ENCODE measurements at regions not wholly inside any gene's neighbourhood (a gene's known extent, or its start where the extent isn't known, plus 50 kb on each side); places are given as distances from the start of the nearest gene placed in this dataset.

GRCh38 chr4:71151054-71151453, 157.6 kb downstream of the DCK start:
- DNase-seq (ENCODE audit: low read depth in 2 of 3, low spot score in 2 of 3): no peak

- DNase-seq (ENCODE audit: low read depth in 2 of 3, low spot score in 2 of 3): no peak
These were observed 163.2 kb downstream of the DCK start for GRCh38 chr4:71156616-71157015.

- no peak for DNase-seq (ENCODE audit: low read depth in 2 of 3, low spot score in 2 of 3)
These were observed 168.9 kb downstream of the DCK start for GRCh38 chr4:71162386-71162785.

GRCh38 chr4:71163317-71163716, 169.9 kb downstream of the DCK start:
- no peak for DNase-seq (ENCODE audit: low read depth in 2 of 3, low spot score in 2 of 3)

- DNase-seq (ENCODE audit: low read depth in 2 of 3, low spot score in 2 of 3): no peak
These were observed 171.7 kb upstream of the SLC4A4 start for GRCh38 chr4:71167083-71167482.

- no peak for DNase-seq (ENCODE audit: low read depth in 2 of 3, low spot score in 2 of 3)
These were observed 167.2 kb upstream of the SLC4A4 start for GRCh38 chr4:71171592-71171991.

GRCh38 chr4:71181332-71181731, 157.5 kb upstream of the SLC4A4 start:
- DNase-seq (ENCODE audit: low read depth in 2 of 3, low spot score in 2 of 3): no peak

GRCh38 chr4:71184195-71184781, 154.5 kb upstream of the SLC4A4 start:
- peak in 2 of 3 donors; percentile 54 to 83 for DNase-seq (ENCODE audit: low read depth in 2 of 3, low spot score in 2 of 3)

GRCh38 chr4:71185037-71185436, 153.8 kb upstream of the SLC4A4 start:
- no peak for DNase-seq (ENCODE audit: low read depth in 2 of 3, low spot score in 2 of 3)

GRCh38 chr4:71186257-71186565, 152.6 kb upstream of the SLC4A4 start:
- DNase-seq (ENCODE audit: low read depth in 2 of 3, low spot score in 2 of 3): no peak

- peak in 2 of 3 donors; percentile 52 to 54 for DNase-seq (ENCODE audit: low read depth in 2 of 3, low spot score in 2 of 3)
These were observed 152.0 kb upstream of the SLC4A4 start for GRCh38 chr4:71186566-71187403.

- DNase-seq (ENCODE audit: low read depth in 2 of 3, low spot score in 2 of 3): peak in 2 of 3 donors; percentile 32 to 34
These were observed 151.2 kb upstream of the SLC4A4 start for GRCh38 chr4:71187404-71188155.

- DNase-seq (ENCODE audit: low read depth in 2 of 3, low spot score in 2 of 3): no peak
These were observed 150.6 kb upstream of the SLC4A4 start for GRCh38 chr4:71188156-71188640.

GRCh38 chr4:71188951-71189350, 149.9 kb upstream of the SLC4A4 start:
- no peak for DNase-seq (ENCODE audit: low read depth in 2 of 3, low spot score in 2 of 3)

- no peak for DNase-seq (ENCODE audit: low read depth in 2 of 3, low spot score in 2 of 3)
These were observed 149.3 kb upstream of the SLC4A4 start for GRCh38 chr4:71189471-71189870.

- DNase-seq (ENCODE audit: low read depth in 2 of 3, low spot score in 2 of 3): no peak
These were observed 144.4 kb upstream of the SLC4A4 start for GRCh38 chr4:71194454-71194853.

- no peak for DNase-seq (ENCODE audit: low read depth in 2 of 3, low spot score in 2 of 3)
These were observed 142.9 kb upstream of the SLC4A4 start for GRCh38 chr4:71195924-71196323.

GRCh38 chr4:71198958-71199357, 139.9 kb upstream of the SLC4A4 start:
- peak in 2 of 3 donors; percentile 30 to 56 for DNase-seq (ENCODE audit: low read depth in 2 of 3, low spot score in 2 of 3)

- DNase-seq (ENCODE audit: low read depth in 2 of 3, low spot score in 2 of 3): no peak
These were observed 137.8 kb upstream of the SLC4A4 start for GRCh38 chr4:71201057-71201456.

GRCh38 chr4:71201817-71202576, 136.8 kb upstream of the SLC4A4 start:
- DNase-seq (ENCODE audit: low read depth in 2 of 3, low spot score in 2 of 3): no peak

GRCh38 chr4:71202705-71203104, 136.1 kb upstream of the SLC4A4 start:
- no peak for DNase-seq (ENCODE audit: low read depth in 2 of 3, low spot score in 2 of 3)

Measured in hematopoietic multipotent progenitor cell (in vitro differentiated cells).